ENCODE measurements at regions not wholly inside any gene's neighbourhood (a gene's known extent, or its start where the extent isn't known, plus 50 kb on each side); places are given as distances from the start of the nearest gene placed in this dataset.

- CTCF ChIA-PET, result interaction anchor here (0.6 to 2.4 kb wide), 3 partner anchors 19 to 305 kb away, joined by 3 to 6 read pairs (median 3); no protein-coding TSS in a partner anchor
- Histone ChIP-seq H3K4me3 (ENCODE audit: low read depth, low read length) (no peak overlapping the region), H3K27me3 (ENCODE audit: control insufficient read depth, insufficient read depth, low read length) (peaks cover 6% of the 10 kb centered on the region), H3K36me3 (ENCODE audit: control insufficient read depth, insufficient read depth, low read length) (no peaks in the 10 kb centered on the region)
- POLR2A ChIA-PET, result no interaction called here
- DNase-seq (ENCODE audit: low read depth), result no peak
- TF ChIP-seq, protein P1, sequence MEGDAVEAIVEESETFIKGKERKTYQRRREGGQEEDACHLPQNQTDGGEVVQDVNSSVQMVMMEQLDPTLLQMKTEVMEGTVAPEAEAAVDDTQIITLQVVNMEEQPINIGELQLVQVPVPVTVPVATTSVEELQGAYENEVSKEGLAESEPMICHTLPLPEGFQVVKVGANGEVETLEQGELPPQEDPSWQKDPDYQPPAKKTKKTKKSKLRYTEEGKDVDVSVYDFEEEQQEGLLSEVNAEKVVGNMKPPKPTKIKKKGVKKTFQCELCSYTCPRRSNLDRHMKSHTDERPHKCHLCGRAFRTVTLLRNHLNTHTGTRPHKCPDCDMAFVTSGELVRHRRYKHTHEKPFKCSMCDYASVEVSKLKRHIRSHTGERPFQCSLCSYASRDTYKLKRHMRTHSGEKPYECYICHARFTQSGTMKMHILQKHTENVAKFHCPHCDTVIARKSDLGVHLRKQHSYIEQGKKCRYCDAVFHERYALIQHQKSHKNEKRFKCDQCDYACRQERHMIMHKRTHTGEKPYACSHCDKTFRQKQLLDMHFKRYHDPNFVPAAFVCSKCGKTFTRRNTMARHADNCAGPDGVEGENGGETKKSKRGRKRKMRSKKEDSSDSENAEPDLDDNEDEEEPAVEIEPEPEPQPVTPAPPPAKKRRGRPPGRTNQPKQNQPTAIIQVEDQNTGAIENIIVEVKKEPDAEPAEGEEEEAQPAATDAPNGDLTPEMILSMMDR (IDR thresholded peaks at IDR 0.05; ENCODE audit: insufficient read depth, low read depth, low read length), result no peak
Measured at GRCh38 chr20:61135266-61135665, 116.8 kb upstream of the CDH4 start.

DNA sequence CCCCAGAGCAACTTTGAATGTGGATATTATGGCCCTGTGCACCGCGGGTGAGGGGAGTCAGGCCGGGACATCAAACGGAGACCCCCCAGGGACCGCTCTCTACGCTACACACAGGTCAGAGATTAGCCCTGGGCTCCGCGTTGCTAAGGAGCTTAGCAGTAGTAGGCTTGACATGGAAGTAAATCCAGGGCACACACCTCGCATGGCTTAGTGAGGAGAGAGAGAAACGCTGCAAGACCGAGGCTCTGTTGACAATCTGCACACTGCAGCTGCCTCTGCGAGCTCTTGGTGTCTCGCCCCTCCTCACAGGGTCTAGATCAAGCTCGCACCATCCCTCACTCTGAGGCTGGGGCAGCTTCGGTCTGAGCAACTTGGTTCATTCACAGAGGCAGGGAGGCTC, 116.1 kb upstream of the CDH4 start:
- Histone ChIP-seq H3K36me3 (ENCODE audit: control insufficient read depth, insufficient read depth, low read length) (no peaks in the 10 kb centered on the region), H3K4me3 (ENCODE audit: low read depth, low read length) (no peak overlapping the region), H3K27me3 (ENCODE audit: control insufficient read depth, insufficient read depth, low read length) (peaks cover 6% of the 10 kb centered on the region)
- TF ChIP-seq, protein P1 (IDR thresholded peaks at IDR 0.05; ENCODE audit: insufficient read depth, low read depth, low read length), result no peak
- CTCF ChIA-PET, result interaction anchor here (0.9 to 2.4 kb wide), 3 partner anchors 20 to 50 kb away, joined by 3 to 6 read pairs (median 3); no protein-coding TSS in a partner anchor
- POLR2A ChIA-PET, result no interaction called here
- no peak for DNase-seq (ENCODE audit: low read depth)

GRCh38 chr20:61138566-61138965, 113.5 kb upstream of the CDH4 start:
- Histone ChIP-seq H3K27me3 (ENCODE audit: control insufficient read depth, insufficient read depth, low read length) (peaks cover 6% of the 10 kb centered on the region), H3K36me3 (ENCODE audit: control insufficient read depth, insufficient read depth, low read length) (no peaks in the 10 kb centered on the region), H3K4me3 (ENCODE audit: low read depth, low read length) (no peak overlapping the region)
- ChIA-PET POLR2A (no interaction called here), CTCF (no interaction called here)
- TF ChIP-seq, protein P1 (IDR thresholded peaks at IDR 0.05; ENCODE audit: insufficient read depth, low read depth, low read length), result no peak
- DNase-seq (ENCODE audit: low read depth), result no peak

- Histone ChIP-seq H3K36me3 (ENCODE audit: control insufficient read depth, insufficient read depth, low read length) (no peaks in the 10 kb centered on the region), H3K27me3 (ENCODE audit: control insufficient read depth, insufficient read depth, low read length) (peaks cover 6% of the 10 kb centered on the region), H3K4me3 (ENCODE audit: low read depth, low read length) (no peak overlapping the region)
- TF ChIP-seq, protein P1 (IDR thresholded peaks at IDR 0.05; ENCODE audit: insufficient read depth, low read depth, low read length), result no peak
- ChIA-PET CTCF (no interaction called here), POLR2A (no interaction called here)
- no peak for DNase-seq (ENCODE audit: low read depth)
Measured at GRCh38 chr20:61139031-61139430, 113.0 kb upstream of the CDH4 start.

GRCh38 chr20:61140576-61140975, 111.5 kb upstream of the CDH4 start:
- Histone ChIP-seq H3K27me3 (ENCODE audit: control insufficient read depth, insufficient read depth, low read length) (no peaks in the 10 kb centered on the region), H3K4me3 (ENCODE audit: low read depth, low read length) (no peak overlapping the region), H3K36me3 (ENCODE audit: control insufficient read depth, insufficient read depth, low read length) (no peaks in the 10 kb centered on the region)
- TF ChIP-seq, protein P1 (IDR thresholded peaks at IDR 0.05; ENCODE audit: insufficient read depth, low read depth, low read length), result no peak
- DNase-seq (ENCODE audit: low read depth), result no peak
- ChIA-PET POLR2A (no interaction called here), CTCF (no interaction called here)
